NCI-H2171 (cell line): ENCODE measurements at regions not wholly inside any gene's neighbourhood (a gene's known extent, or its start where the extent isn't known, plus 50 kb on each side); places are given as distances from the start of the nearest gene placed in this dataset.
"Not testable (repeated sequence)": the region's sequence is repeated elsewhere in the genome, so short reads cannot be mapped to it uniquely, and the experiment has no call there.

ENCODE experiments used
- DNase-seq: peaks from one replicate; lab custom pipeline; 2025; lab: John Stamatoyannopoulos, UW

GRCh38 chr13:44661936-44662335 is 85.8 kb upstream of the TSC22D1 start:
- no peak for DNase-seq

- no peak for DNase-seq
These were observed 83.9 kb upstream of the TSC22D1 start for GRCh38 chr13:44660050-44660449.

- no peak for DNase-seq
These were observed 77.0 kb upstream of the TSC22D1 start for GRCh38 chr13:44652962-44653660.

- DNase-seq, result no peak
These were observed 76.0 kb upstream of the TSC22D1 start for GRCh38 chr13:44652168-44652567.

GRCh38 chr13:44651724-44652123 is 75.6 kb upstream of the TSC22D1 start:
- DNase-seq, result no peak

GRCh38 chr13:44651209-44651608 is 75.1 kb upstream of the TSC22D1 start:
- no peak for DNase-seq

- no peak for DNase-seq
These were observed 73.7 kb upstream of the TSC22D1 start for GRCh38 chr13:44649834-44650233.

GRCh38 chr13:44649104-44649428 is 72.9 kb upstream of the TSC22D1 start:
- DNase-seq, result no peak

- no peak for DNase-seq
These were observed 72.4 kb upstream of the TSC22D1 start for GRCh38 chr13:44648392-44649103.

- not testable (repeated sequence) for DNase-seq
These were observed 71.4 kb upstream of the TSC22D1 start for GRCh38 chr13:44647560-44647959.

GRCh38 chr13:44646044-44646443 is 69.9 kb upstream of the TSC22D1 start:
- no peak for DNase-seq

- DNase-seq, result no peak
These were observed 67.1 kb upstream of the TSC22D1 start for GRCh38 chr13:44643256-44643655.

GRCh38 chr13:44637581-44637980 is 61.5 kb upstream of the TSC22D1 start:
- no peak for DNase-seq

- no peak for DNase-seq
These were observed 53.5 kb upstream of the TSC22D1 start for GRCh38 chr13:44629465-44630183.

GRCh38 chr13:44628826-44629225 is 52.7 kb upstream of the TSC22D1 start:
- not testable (repeated sequence) for DNase-seq

- no peak for DNase-seq
These were observed 51.3 kb upstream of the TSC22D1 start for GRCh38 chr13:44627441-44627840.

GRCh38 chr13:44626176-44626575 is 50.0 kb upstream of the TSC22D1 start:
- DNase-seq, result no peak
